ENCODE measurements at regions not wholly inside any gene's neighbourhood (a gene's known extent, or its start where the extent isn't known, plus 50 kb on each side); places are given as distances from the start of the nearest gene placed in this dataset.
"Not testable (repeated sequence)": the region's sequence is repeated elsewhere in the genome, so short reads cannot be mapped to it uniquely, and the experiment has no call there.

DNA sequence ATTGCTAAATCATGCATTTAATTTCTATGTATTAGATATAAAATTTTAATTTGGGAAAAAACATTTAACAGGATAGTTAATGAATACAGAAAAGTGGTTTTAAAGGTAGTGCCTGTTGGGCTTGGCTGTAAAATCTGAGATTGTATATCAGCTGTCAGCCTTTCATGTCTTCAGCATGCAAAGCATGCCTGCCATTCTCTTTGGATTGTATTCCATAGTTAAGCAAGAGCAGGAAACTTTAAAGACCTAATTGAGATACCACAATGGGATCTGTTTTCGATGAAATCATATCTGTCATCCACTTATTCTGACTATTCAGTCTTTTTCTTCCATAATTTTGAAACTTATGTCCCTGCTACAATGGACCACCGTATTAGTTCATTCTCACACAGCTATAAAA lies 451.0 kb upstream of the DDI1 start:
- no peak for DNase-seq (ENCODE audit: low spot score)

- DNase-seq (ENCODE audit: low spot score) = no peak
These were observed 450.5 kb upstream of the DDI1 start for GRCh38 chr11:103585911-103586310.

DNA sequence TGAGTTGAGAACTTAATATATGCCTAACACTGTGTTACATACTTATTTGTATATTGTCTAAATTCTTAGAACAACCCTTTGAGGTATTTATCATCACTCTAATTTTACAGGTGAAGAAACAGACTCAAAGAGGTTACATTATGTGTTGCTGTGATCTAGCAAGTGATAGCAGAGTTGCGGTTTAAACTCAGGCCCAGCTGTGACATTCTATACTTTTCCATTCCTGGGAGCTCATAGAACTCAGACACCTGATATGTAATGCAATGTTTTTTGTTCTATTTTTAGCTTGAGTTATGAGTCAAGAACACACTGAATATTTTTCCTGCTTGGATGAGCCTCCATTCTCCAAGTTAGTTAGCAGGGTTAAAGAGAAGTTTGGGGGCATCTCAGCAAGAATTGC lies 449.7 kb upstream of the DDI1 start:
- DNase-seq (ENCODE audit: low spot score) = no peak

DNA sequence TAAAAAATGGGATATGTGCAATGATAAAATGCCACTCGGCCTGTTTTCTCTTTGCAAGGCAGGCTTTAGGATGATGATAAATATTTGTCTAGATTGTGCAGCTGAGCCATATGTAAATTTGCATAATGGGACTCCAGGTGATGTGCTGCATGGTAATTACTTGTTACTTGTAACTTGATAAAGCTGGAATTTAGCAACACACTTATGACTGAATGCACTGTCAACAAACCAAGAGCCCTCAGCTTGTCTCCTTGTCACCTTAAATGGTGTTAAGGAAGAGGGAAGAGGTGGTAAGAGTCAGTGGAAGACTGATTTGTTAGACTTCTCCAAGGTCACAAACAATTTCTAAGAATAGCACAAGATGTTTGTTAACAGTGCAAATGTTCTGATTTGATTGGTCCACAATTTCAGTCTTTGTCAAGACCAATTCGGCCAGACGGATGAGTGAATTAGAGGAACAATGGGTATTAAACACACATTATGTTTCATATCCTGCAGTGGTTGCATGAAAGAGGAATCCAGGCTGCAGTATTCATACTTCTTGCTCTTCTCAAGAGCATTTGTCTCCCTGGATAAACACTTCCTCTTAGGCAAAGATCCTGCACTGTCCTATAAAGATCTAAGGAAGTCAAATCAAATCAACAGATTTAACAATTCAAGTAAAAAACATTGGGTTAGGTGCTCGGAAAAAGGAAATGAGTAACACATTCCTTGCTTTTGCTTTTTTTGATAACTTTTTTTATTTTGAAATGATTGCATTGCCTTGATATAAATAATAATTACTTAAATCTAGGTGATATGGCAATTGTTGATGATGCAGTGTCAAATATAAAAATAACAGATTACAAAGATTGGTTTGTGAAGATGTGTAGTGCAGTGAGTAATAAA lies 448.3 kb upstream of the DDI1 start:
- no peak for DNase-seq (ENCODE audit: low spot score)

- no peak for DNase-seq (ENCODE audit: low spot score)
These were observed 444.9 kb upstream of the DDI1 start for GRCh38 chr11:103591554-103591953.

DNA sequence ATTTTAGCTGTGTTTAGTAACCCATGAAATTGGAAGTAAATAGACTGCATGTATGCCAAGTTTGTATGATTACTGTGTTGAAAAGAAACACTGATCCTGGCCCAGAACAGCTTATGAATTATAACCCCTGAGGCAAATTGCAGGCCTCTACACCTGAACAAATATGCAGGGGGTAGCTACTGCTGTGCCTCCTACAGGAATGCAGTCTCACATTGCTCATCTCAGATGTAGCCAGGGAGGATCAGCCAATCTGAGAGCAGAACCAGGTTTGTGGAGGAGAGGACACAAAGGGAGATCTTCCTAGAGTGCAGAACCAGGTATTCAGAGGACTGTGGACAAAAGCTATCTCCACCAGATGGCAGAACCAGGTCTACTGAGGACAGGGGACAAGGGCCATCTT lies 442.2 kb upstream of the DDI1 start:
- no peak for DNase-seq (ENCODE audit: low spot score)

- no peak for DNase-seq (ENCODE audit: low spot score)
These were observed 440.1 kb upstream of the DDI1 start for GRCh38 chr11:103596315-103596714.

- peak; percentile 6 for DNase-seq (ENCODE audit: low spot score)
These were observed 435.1 kb upstream of the DDI1 start for GRCh38 chr11:103601225-103601846.

- no peak for DNase-seq (ENCODE audit: low spot score)
These were observed 433.6 kb upstream of the DDI1 start for GRCh38 chr11:103602840-103603239.

- DNase-seq (ENCODE audit: low spot score) = no peak
These were observed 432.1 kb upstream of the DDI1 start for GRCh38 chr11:103604310-103604709.

- DNase-seq (ENCODE audit: low spot score) = no peak
These were observed 427.9 kb upstream of the DDI1 start for GRCh38 chr11:103608566-103608965.

DNA sequence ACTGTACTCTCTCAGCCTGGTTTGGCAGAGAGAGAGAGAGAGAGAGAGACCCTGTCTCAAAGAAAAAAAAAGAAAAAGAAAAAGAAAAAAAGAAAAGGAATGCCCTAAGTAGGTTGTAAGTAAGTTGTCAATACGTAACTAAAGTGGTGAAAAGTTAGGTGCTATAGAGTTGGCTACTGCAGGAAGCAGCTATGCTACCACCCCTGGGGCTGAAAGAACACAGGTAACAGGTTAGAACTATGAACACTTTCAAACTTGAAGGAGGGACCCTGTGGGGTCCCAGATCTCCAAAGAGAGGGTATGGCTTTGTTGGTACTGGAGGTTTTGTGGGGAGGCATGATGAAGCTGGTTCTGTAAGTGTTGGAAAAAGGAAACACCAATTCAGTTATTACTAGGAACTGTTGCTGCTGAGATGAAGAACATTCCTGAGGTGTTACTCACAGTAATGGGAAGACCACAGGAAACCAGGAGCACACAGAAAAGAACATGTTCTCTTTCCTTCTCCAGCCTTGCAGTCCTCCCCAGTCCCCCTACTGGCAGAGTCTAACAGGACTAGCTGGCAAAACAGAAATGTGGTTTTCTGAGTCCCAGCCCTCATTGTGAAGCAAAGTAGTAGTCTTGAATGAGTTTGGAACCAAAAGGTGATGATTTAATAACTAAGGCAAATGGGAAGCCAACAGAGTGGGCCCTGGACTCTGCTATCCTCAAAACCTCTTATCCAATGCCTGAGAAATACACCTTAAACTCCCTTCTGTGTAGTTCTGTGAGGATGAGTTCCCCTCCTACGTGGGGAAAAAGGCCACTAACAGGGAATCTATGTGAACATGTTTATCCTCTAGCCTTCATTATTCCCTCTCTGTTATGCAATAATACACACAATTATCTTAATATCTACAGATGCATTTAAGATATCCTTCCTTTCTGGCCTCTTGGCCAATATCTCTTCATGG lies 427.0 kb upstream of the DDI1 start:
- DNase-seq (ENCODE audit: low spot score) = no peak

DNA sequence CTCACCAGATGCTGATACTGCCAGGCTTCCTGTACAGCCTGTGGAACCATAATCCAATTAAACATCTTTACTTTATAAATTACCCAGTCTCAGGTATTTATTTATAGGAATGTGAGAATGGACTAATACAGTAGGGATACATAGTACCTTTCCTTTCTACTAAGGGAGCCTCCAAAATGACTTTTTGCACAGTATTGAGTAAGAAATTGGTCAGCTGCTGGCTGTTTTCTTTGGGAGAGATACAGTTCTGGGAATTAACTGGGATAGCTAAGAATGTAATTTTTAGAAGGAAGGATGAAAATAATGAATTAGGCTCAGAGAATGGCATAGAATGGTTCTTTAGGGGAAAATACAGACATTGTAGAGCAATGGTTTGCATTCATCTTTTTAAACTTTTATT lies 426.0 kb upstream of the DDI1 start:
- no peak for DNase-seq (ENCODE audit: low spot score)

- not testable (repeated sequence) for DNase-seq (ENCODE audit: low spot score)
These were observed 424.7 kb upstream of the DDI1 start for GRCh38 chr11:103611526-103612260.

GRCh38 chr11:103612451-103612850 lies 424.0 kb upstream of the DDI1 start:
- not testable (repeated sequence) for DNase-seq (ENCODE audit: low spot score)

DNA sequence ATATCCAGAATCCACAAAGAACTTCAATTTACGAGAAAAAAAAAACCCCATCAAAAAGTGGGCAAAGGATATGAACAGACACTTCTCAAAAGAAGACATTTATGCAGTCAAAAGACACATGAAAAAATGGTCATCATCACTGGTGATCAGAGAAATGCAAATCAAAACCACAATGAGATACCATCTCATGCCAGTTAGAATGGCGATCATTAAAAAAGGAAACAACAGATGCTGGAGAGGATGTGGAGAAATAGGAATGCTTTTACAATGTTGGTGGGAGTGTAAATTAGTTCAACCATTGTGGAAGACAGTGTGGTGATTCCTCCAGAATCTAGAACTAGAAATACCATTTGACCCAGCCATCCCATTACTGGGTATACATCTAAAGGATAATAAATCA lies 419.9 kb upstream of the DDI1 start:
- DNase-seq (ENCODE audit: low spot score) = not testable (repeated sequence)

DNA sequence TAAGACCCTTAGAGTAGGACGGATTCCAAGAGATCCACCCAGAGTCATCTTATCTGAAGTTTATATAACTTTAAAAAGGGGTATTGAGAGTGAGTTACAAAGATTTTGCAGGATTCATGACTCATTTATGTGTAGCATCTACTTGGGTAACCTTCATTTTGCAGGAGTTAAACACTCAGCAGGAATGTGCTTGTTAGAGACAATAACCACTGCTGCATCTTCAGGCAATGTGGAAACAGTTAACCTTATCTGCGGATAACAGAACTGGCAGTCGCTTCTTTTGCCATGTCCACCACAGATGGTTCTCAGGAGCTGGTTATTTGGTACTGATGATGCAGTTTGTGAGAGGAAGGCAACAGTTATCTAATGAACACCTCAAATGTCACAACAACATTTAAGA lies 417.9 kb upstream of the DDI1 start:
- DNase-seq (ENCODE audit: low spot score) = no peak

DNA sequence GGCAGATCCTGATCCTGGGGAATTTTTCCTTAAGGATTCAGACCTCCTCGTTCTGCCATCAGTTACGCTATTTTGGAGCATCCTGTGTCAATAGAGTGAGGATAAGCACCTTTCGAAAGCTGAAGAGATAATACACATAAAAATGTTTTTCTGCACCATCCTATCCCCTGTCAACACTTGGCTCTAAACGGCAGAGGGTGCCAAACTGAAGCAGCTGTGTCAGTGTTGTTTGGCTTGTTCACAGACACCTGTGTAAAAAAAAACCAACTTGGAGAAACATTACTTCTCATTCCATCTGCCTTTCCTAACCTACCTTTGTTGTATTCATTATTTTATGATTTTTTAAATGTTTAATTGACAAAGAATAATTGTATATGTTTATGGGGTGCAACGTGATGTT lies 417.0 kb upstream of the DDI1 start:
- DNase-seq (ENCODE audit: low spot score) = no peak

GRCh38 chr11:103619938-103620337 lies 416.5 kb upstream of the DDI1 start:
- DNase-seq (ENCODE audit: low spot score) = no peak

GRCh38 chr11:103622296-103622695 lies 414.1 kb upstream of the DDI1 start:
- no peak for DNase-seq (ENCODE audit: low spot score)

DNA sequence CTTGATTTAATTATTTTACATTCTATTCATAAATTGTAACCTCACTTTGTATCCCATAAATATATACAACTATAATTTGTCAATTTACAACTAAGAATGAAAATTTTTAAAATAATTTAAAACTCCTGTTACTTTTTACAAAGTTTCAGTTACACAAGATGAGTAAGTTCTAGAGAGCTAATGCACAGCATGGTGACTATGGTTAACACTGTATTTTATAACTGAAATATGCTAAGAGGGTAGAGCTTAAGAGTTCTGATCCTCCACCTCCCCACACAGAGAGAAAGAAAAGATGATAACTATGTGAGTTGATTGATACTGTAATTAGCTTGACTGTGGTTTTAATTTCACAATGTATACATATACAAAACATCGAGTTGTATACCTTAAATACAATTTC lies 412.5 kb upstream of the DDI1 start:
- DNase-seq (ENCODE audit: low spot score) = no peak
